ENCODE measurements at regions not wholly inside any gene's neighbourhood (a gene's known extent, or its start where the extent isn't known, plus 50 kb on each side); places are given as distances from the start of the nearest gene placed in this dataset.
"Not testable (repeated sequence)": the region's sequence is repeated elsewhere in the genome, so short reads cannot be mapped to it uniquely, and the experiment has no call there.

- TF ChIP-seq EHMT2 (IDR thresholded peaks at IDR 0.05); EP300 (IDR thresholded peaks at IDR 0.05; ENCODE audit: low read length); NR2C2 (CRISPR knock-in tag; IDR thresholded peaks at IDR 0.05); NR2C2 (tag; IDR thresholded peaks at IDR 0.05); HMG20B (CRISPR knock-in tag; IDR thresholded peaks at IDR 0.05); MAFK (IDR thresholded peaks at IDR 0.05; ENCODE audit: low read length); CTCF (IDR thresholded peaks at IDR 0.05 in 2 of 3, conservative IDR thresholded peaks at IDR 0.05 in 1 of 3; ENCODE audit: insufficient read depth in 2 of 3, low read depth in 1 of 3, low read length in 3 of 3); NFIC (IDR thresholded peaks at IDR 0.05); ZNF407 (IDR thresholded peaks at IDR 0.05; ENCODE audit: low read depth); SP2 (IDR thresholded peaks at IDR 0.05; ENCODE audit: extremely low read depth, low read depth, low read length, poor library complexity, severe bottlenecking); PML (IDR thresholded peaks at IDR 0.05; ENCODE audit: low read length): not testable (repeated sequence)
- TF ChIP-seq, protein P1, sequence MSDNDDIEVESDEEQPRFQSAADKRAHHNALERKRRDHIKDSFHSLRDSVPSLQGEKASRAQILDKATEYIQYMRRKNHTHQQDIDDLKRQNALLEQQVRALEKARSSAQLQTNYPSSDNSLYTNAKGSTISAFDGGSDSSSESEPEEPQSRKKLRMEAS (CRISPR knock-in tag; IDR thresholded peaks at IDR 0.05) = not testable (repeated sequence)
- TF ChIP-seq, protein P2, sequence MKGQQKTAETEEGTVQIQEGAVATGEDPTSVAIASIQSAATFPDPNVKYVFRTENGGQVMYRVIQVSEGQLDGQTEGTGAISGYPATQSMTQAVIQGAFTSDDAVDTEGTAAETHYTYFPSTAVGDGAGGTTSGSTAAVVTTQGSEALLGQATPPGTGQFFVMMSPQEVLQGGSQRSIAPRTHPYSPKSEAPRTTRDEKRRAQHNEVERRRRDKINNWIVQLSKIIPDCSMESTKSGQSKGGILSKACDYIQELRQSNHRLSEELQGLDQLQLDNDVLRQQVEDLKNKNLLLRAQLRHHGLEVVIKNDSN (CRISPR knock-in tag; IDR thresholded peaks at IDR 0.05) = not testable (repeated sequence)
- TF ChIP-seq, protein P3, sequence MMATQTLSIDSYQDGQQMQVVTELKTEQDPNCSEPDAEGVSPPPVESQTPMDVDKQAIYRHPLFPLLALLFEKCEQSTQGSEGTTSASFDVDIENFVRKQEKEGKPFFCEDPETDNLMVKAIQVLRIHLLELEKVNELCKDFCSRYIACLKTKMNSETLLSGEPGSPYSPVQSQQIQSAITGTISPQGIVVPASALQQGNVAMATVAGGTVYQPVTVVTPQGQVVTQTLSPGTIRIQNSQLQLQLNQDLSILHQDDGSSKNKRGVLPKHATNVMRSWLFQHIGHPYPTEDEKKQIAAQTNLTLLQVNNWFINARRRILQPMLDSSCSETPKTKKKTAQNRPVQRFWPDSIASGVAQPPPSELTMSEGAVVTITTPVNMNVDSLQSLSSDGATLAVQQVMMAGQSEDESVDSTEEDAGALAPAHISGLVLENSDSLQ (IDR thresholded peaks at IDR 0.05) = not testable (repeated sequence)
Measured at GRCh38 chr5:24227881-24228280, 416.9 kb downstream of the CDH10 start.
